ENCODE measurements at regions not wholly inside any gene's neighbourhood (a gene's known extent, or its start where the extent isn't known, plus 50 kb on each side); places are given as distances from the start of the nearest gene placed in this dataset.

GRCh38 chr10:43763846-43764245 lies 115.2 kb upstream of the ZNF32 start:
- intact Hi-C loops (cut with DNase I) = no loop called here
- Histone ChIP-seq H3K36me3 (no peaks in the 10 kb centered on the region), H3K4me3 (no peak overlapping the region), H3K9me3 (peaks cover 0 to 7% (median 5%) of the 10 kb centered on the region in 4 donors), H3K27me3 (no peaks in the 10 kb centered on the region), H3K4me1 (no peaks in the 10 kb centered on the region), H3K27ac (replicated peaks in 1 of 4) (no peak overlapping the region)
- TF ChIP-seq, protein P1, sequence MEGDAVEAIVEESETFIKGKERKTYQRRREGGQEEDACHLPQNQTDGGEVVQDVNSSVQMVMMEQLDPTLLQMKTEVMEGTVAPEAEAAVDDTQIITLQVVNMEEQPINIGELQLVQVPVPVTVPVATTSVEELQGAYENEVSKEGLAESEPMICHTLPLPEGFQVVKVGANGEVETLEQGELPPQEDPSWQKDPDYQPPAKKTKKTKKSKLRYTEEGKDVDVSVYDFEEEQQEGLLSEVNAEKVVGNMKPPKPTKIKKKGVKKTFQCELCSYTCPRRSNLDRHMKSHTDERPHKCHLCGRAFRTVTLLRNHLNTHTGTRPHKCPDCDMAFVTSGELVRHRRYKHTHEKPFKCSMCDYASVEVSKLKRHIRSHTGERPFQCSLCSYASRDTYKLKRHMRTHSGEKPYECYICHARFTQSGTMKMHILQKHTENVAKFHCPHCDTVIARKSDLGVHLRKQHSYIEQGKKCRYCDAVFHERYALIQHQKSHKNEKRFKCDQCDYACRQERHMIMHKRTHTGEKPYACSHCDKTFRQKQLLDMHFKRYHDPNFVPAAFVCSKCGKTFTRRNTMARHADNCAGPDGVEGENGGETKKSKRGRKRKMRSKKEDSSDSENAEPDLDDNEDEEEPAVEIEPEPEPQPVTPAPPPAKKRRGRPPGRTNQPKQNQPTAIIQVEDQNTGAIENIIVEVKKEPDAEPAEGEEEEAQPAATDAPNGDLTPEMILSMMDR (IDR thresholded peaks at IDR 0.05) = no peak
- TF ChIP-seq EP300 (IDR thresholded peaks at IDR 0.05) (no peak), POLR2AphosphoS5 (IDR thresholded peaks at IDR 0.05) (no peak), POLR2A (IDR thresholded peaks at IDR 0.05; ENCODE audit: low read depth) (no peak)
- DNase-seq (ENCODE audit: extremely low spot score) = no peak

GRCh38 chr10:43760514-43760913 lies 111.8 kb upstream of the ZNF32 start:
- Histone ChIP-seq H3K27me3 (no peaks in the 10 kb centered on the region), H3K36me3 (no peaks in the 10 kb centered on the region), H3K9me3 (no peaks in the 10 kb centered on the region), H3K4me3 (no peak overlapping the region), H3K4me1 (no peaks in the 10 kb centered on the region), H3K27ac (replicated peaks in 1 of 4) (no peak overlapping the region)
- intact Hi-C loops (cut with DNase I) = no loop called here
- WGBS = 86% methylated on average over 10 of the region's 10 CpGs
- peak; percentile 89 for DNase-seq (ENCODE audit: extremely low spot score)
- TF ChIP-seq POLR2A (IDR thresholded peaks at IDR 0.05; ENCODE audit: low read depth) (no peak), POLR2AphosphoS5 (IDR thresholded peaks at IDR 0.05) (no peak), EP300 (IDR thresholded peaks at IDR 0.05) (no peak)
- TF ChIP-seq, protein P1 (IDR thresholded peaks at IDR 0.05) = no peak

DNA sequence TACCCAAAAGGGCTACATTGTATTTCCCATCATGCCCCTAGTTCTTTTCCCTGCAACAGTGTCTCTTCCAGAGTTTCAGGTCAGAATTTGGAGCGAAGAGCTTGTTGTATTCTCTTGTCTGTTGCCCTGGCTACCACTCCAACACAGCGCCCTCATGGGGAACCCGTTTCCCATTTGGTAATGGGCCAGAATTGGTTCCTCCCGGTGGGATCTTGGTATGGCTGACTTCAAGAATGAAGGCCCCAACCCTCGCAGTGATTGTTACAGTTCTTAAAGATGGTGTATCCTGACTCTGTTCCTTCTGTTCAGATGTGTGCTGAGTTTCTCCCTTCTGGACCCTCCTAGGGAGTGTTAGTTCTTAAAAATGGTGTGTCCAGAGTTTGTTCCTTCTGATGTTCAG lies 110.5 kb upstream of the ZNF32 start:
- H3K4me1 ChIP-seq = no peaks in the 10 kb centered on the region
- peak; percentile 74 for DNase-seq (ENCODE audit: extremely low spot score)
- no peak overlapping the region for H3K27ac ChIP-seq (replicated peaks in 1 of 4)
- no peaks in the 10 kb centered on the region for H3K9me3 ChIP-seq
- H3K36me3 ChIP-seq = no peaks in the 10 kb centered on the region
- H3K4me3 ChIP-seq = no peak overlapping the region
- intact Hi-C loops (cut with DNase I) = no loop called here
- H3K27me3 ChIP-seq = no peaks in the 10 kb centered on the region
- 81% methylated on average over 5 of the region's 5 CpGs for WGBS
- no peak for TF ChIP-seq POLR2A (IDR thresholded peaks at IDR 0.05; ENCODE audit: low read depth)
- TF ChIP-seq, protein P1 (IDR thresholded peaks at IDR 0.05) = no peak
- TF ChIP-seq EP300 (IDR thresholded peaks at IDR 0.05) = no peak
- no peak for TF ChIP-seq POLR2AphosphoS5 (IDR thresholded peaks at IDR 0.05)

- DNase-seq (ENCODE audit: extremely low spot score) = no peak
- WGBS = 77% methylated on average over 3 of the region's 3 CpGs
- Histone ChIP-seq H3K27ac (replicated peaks in 1 of 4) (no peak overlapping the region), H3K4me1 (no peaks in the 10 kb centered on the region), H3K9me3 (no peaks in the 10 kb centered on the region), H3K4me3 (no peak overlapping the region), H3K27me3 (no peaks in the 10 kb centered on the region), H3K36me3 (no peaks in the 10 kb centered on the region)
- intact Hi-C loops (cut with DNase I) = no loop called here
- TF ChIP-seq, protein P1 (IDR thresholded peaks at IDR 0.05) = no peak
- TF ChIP-seq POLR2A (IDR thresholded peaks at IDR 0.05; ENCODE audit: low read depth) (no peak), EP300 (IDR thresholded peaks at IDR 0.05) (no peak)
These were observed 107.7 kb upstream of the ZNF32 start for GRCh38 chr10:43756341-43756740.

DNA sequence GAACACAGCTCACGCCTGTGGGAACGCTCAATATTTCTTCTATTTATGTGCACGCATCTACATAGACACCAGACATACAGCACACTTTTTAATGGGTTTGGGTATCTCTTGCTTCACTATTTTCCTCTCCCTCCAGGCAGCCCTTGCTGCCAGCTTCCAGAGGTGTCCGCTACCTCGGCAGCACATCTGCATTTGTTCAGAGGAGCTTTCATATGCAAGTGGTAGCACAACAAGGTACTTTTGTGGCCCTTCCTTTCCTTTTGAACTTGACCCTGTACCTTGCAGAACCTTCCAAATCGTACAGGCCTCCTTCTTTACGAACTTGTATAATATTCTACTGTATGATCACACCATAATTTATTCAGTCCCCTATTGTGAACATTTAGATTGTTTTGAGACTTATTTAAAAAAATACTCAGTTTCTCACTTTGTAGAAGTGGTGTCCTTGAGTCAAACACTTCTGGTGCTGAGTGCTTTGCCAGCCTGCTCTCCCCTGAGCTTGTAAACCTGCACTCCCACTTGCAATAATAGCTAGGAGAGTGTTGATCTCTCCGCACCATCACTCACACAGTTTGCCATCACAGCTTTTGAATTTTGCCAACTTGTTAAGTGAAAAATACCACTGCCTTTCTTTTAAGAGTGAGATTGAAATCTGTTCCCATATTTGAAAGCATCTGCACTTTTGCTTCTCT lies 106.0 kb upstream of the ZNF32 start:
- no peak for DNase-seq (ENCODE audit: extremely low spot score)

More for the DNA sequence above, 106.0 kb upstream of the ZNF32 start:
- H3K4me3 ChIP-seq = no peak overlapping the region
- 89% methylated on average over 8 of the region's 8 CpGs for WGBS
- no peaks in the 10 kb centered on the region for H3K4me1 ChIP-seq
- H3K27me3 ChIP-seq = no peaks in the 10 kb centered on the region
- H3K9me3 ChIP-seq = no peaks in the 10 kb centered on the region
- intact Hi-C loops (cut with DNase I) = no loop called here
- H3K27ac ChIP-seq (replicated peaks in 1 of 4) = no peak overlapping the region
- TF ChIP-seq POLR2AphosphoS5 (IDR thresholded peaks at IDR 0.05) = no peak
- no peaks in the 10 kb centered on the region for H3K36me3 ChIP-seq
